ENCODE measurements at regions not wholly inside any gene's neighbourhood (a gene's known extent, or its start where the extent isn't known, plus 50 kb on each side); places are given as distances from the start of the nearest gene placed in this dataset.

DNA sequence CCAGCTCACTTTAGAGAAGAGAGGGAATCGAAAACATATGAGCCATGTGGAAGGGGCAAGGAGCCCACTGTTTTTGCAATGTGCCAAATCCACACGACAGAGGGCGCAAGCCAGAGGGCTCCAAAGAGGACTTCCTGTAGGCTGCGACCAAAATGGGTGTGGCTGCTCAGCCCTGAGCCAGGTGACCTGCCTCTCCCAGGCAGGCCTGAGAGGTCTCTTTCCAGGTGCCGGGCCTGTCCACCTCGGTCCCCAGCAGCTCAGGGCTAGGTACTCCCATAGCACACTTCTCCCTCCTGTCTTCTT is 153.8 kb downstream of the TTC32 start:
- TF ChIP-seq EZH2 (IDR thresholded peaks at IDR 0.05; ENCODE audit: borderline replicate concordance, insufficient read depth, low read depth, low read length, poor library complexity, severe bottlenecking): no peak
- TF ChIP-seq, protein P1, sequence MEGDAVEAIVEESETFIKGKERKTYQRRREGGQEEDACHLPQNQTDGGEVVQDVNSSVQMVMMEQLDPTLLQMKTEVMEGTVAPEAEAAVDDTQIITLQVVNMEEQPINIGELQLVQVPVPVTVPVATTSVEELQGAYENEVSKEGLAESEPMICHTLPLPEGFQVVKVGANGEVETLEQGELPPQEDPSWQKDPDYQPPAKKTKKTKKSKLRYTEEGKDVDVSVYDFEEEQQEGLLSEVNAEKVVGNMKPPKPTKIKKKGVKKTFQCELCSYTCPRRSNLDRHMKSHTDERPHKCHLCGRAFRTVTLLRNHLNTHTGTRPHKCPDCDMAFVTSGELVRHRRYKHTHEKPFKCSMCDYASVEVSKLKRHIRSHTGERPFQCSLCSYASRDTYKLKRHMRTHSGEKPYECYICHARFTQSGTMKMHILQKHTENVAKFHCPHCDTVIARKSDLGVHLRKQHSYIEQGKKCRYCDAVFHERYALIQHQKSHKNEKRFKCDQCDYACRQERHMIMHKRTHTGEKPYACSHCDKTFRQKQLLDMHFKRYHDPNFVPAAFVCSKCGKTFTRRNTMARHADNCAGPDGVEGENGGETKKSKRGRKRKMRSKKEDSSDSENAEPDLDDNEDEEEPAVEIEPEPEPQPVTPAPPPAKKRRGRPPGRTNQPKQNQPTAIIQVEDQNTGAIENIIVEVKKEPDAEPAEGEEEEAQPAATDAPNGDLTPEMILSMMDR (IDR thresholded peaks at IDR 0.05): no peak

Data from B cell (primary cell).